SK-N-SH (cell line): ENCODE measurements at regions not wholly inside any gene's neighbourhood (a gene's known extent, or its start where the extent isn't known, plus 50 kb on each side); places are given as distances from the start of the nearest gene placed in this dataset.

ENCODE experiments used
- CTCF ChIP-seq: fragments of 200-600 bp; sonication (generic); IDR thresholded peaks from 2 replicates; pipeline ENCODE4 v1.6.1; 2017; ENCODE audit warnings: antibody characterized with exemption, mild to moderate bottlenecking, moderate library complexity
- EZH2phosphoT487 ChIP-seq: fragments of 200-600 bp; sonication (generic); IDR thresholded peaks from 2 replicates; pipeline ENCODE4 v1.6.1; 2017; ENCODE audit warnings: low read depth, mixed run types, mild to moderate bottlenecking, antibody characterized with exemption, moderate library complexity, borderline replicate concordance
- MXI1 ChIP-seq: IDR thresholded peaks from 2 replicates; pipeline ENCODE4 v1.6.1; 2012; ENCODE audit warnings: mild to moderate bottlenecking, low read depth, low read length, improper control_type of control experiment
- POLR2AphosphoS5 ChIP-seq: IDR thresholded peaks from 2 replicates; pipeline ENCODE4 v1.6.1; 2012; ENCODE audit warnings: low read depth, low read length
- SIN3A ChIP-seq: IDR thresholded peaks from 2 replicates; pipeline ENCODE4 v1.6.1; 2012; ENCODE audit warnings: low read depth, mild to moderate bottlenecking, low read length, moderate library complexity, borderline replicate concordance
- TAF1 ChIP-seq: IDR thresholded peaks from 2 replicates; pipeline ENCODE4 v1.6.1; 2012; ENCODE audit warnings: low read depth, mild to moderate bottlenecking, low read length, moderate library complexity, borderline replicate concordance
- TF ChIP-seq, protein P1 (sequence below): fragments of 150-350 bp; IDR thresholded peaks from 2 replicates; pipeline ENCODE4 v1.6.1; 2017; ENCODE audit warnings: antibody characterized with exemption, low read length, low read depth, borderline replicate concordance
- TF ChIP-seq, protein P2 (sequence below): IDR thresholded peaks from 2 replicates; pipeline ENCODE4 v1.4.0; 2012; ENCODE audit warnings: low read depth, borderline replicate concordance

DNA sequence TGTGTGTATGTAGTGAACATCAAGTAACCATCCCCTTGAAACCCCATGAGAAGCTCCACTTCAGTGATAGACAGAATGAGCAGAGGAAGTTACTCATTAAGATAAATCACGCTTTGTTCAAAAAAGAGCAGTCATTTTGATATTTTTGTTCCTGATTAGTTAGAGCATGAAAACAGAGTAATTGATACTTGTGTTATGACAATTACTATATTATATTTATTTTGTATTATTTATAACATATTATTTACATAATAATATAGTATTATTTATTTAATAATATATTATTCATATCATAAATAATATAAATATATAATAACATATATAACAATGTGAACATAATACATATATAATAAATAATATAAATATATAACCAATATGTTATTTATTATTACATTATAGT lies 580.9 kb downstream of the SOX5 start:
- TF ChIP-seq SIN3A (no peak), POLR2AphosphoS5 (no peak), CTCF (no peak), TAF1 (no peak), MXI1 (no peak), EZH2phosphoT487 (no peak)
- TF ChIP-seq, protein P1, sequence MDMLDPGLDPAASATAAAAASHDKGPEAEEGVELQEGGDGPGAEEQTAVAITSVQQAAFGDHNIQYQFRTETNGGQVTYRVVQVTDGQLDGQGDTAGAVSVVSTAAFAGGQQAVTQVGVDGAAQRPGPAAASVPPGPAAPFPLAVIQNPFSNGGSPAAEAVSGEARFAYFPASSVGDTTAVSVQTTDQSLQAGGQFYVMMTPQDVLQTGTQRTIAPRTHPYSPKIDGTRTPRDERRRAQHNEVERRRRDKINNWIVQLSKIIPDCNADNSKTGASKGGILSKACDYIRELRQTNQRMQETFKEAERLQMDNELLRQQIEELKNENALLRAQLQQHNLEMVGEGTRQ: no peak
- TF ChIP-seq, protein P2, sequence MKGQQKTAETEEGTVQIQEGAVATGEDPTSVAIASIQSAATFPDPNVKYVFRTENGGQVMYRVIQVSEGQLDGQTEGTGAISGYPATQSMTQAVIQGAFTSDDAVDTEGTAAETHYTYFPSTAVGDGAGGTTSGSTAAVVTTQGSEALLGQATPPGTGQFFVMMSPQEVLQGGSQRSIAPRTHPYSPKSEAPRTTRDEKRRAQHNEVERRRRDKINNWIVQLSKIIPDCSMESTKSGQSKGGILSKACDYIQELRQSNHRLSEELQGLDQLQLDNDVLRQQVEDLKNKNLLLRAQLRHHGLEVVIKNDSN: no peak
